ENCODE measurements at regions not wholly inside any gene's neighbourhood (a gene's known extent, or its start where the extent isn't known, plus 50 kb on each side); places are given as distances from the start of the nearest gene placed in this dataset.
"Not testable (repeated sequence)": the region's sequence is repeated elsewhere in the genome, so short reads cannot be mapped to it uniquely, and the experiment has no call there.

DNA sequence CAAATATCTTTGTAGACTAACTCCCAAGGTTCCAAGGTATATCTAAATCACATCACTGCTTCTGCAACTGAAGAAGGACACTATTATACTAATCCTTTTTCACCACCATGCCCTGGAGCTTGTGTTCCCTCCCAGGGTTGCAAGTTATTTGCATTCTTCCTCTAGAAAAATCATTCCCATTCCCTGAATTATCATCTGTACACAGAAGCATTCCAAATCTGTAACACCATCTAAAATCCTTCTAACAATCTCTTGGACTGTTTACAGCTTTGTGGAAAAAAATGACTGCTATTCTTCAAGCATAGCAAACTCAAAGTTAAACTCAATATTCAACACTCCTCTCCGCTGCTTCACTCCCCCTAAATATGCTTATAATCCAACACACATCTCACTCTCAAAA lies 1570.8 kb upstream of the ADGRL3 start:
- H3K27me3 Mint-ChIP-seq: no peaks in the 10 kb centered on the region
- H3K36me3 Mint-ChIP-seq: no peaks in the 10 kb centered on the region
- H3K4me3 Mint-ChIP-seq: no peak overlapping the region
- H3K27ac Mint-ChIP-seq: no peak overlapping the region
- H3K9me3 Mint-ChIP-seq (ENCODE audit: low read depth): peaks cover 1% of the 10 kb centered on the region
- H3K4me1 Mint-ChIP-seq (ENCODE audit: low read depth): no peaks in the 10 kb centered on the region

DNA sequence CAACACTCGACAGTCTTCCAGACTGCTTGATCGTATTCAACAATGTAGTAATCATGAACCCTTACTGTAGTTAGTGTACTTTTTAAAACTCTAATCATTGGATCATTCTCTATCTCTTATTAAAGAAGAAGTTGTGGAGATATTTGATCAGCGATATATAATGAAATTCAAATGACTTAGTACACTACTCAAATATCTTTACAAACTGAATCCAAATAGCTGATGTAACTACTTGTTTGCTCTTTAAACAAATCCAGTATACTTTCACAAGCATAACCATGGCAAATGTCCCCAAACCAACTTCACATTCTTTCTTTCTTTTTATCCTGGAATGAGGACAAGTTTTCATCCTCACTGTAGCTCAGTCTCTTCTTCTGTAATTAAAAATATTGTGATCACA lies 1569.9 kb upstream of the ADGRL3 start:
- Mint-ChIP-seq H3K36me3 (no peaks in the 10 kb centered on the region), H3K4me3 (no peak overlapping the region), H3K27ac (no peak overlapping the region), H3K27me3 (no peaks in the 10 kb centered on the region), H3K9me3 (ENCODE audit: low read depth) (no peaks in the 10 kb centered on the region), H3K4me1 (ENCODE audit: low read depth) (no peaks in the 10 kb centered on the region)

DNA sequence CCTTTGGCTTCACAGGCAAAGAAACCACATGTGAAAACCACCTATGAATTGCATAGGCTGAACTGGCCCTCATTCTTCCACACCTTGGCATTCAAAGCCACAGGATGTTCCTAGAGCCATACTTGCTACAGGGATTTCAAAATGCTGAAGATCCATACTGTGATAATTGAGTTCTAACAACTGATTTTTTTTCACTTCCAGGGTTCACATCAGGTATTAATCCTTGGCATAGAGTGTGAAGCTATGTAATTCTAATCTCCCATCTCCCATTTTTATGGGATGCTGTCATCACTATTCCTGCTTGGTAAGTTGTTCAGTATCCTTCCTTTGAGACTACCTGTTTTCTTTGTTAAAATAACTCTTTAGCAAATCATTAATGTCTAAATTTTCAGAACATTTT lies 1569.2 kb upstream of the ADGRL3 start:
- Mint-ChIP-seq H3K4me1 (ENCODE audit: low read depth) (no peaks in the 10 kb centered on the region), H3K36me3 (no peaks in the 10 kb centered on the region), H3K4me3 (no peak overlapping the region), H3K27ac (no peak overlapping the region), H3K9me3 (ENCODE audit: low read depth) (no peaks in the 10 kb centered on the region), H3K27me3 (no peaks in the 10 kb centered on the region)

DNA sequence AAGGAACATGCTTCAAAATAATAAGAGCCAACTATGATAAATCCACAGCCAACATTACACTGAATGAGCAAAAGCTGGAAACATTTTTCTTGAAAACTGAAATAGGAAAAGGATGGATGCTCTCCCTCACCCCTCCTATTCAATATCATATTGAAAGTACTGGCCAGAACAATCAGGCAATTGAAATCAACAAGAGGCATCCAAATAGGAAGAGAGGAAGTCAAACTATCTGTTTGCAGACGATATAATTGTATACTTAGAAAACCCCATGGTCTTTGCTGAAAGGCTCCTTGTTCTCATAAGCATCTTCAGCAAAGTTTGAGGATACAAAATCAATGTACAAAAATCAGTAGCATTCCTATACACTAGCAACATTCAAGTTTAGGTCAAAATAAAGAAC lies 1562.5 kb upstream of the ADGRL3 start:
- no peak overlapping the region for H3K27ac Mint-ChIP-seq
- no peaks in the 10 kb centered on the region for H3K27me3 Mint-ChIP-seq
- no peaks in the 10 kb centered on the region for H3K4me1 Mint-ChIP-seq (ENCODE audit: low read depth)
- peaks cover 5% of the 10 kb centered on the region for H3K9me3 Mint-ChIP-seq (ENCODE audit: low read depth)
- no peaks in the 10 kb centered on the region for H3K36me3 Mint-ChIP-seq
- no peak overlapping the region for H3K4me3 Mint-ChIP-seq

DNA sequence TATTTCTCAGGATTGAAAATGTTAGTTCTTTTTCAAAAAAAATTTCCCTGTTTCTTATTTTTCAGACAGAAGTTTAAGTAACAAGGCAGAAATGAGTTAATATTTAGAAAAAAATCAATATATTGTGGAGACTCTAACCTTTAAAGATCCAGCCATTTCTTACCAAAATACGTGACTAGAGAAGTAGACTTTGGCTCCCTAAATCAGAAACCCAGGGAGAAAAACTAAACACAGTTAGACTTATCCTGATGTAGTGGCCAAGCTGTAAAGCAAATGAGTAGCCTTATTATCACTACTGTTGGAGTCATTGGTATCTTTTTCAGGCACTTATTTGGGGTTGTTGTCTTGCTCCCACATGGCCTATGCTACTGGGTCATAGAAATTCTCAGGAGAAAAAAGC lies 1556.4 kb upstream of the ADGRL3 start:
- Mint-ChIP-seq H3K4me3 (no peak overlapping the region), H3K36me3 (no peaks in the 10 kb centered on the region), H3K27me3 (no peaks in the 10 kb centered on the region), H3K4me1 (ENCODE audit: low read depth) (no peaks in the 10 kb centered on the region), H3K9me3 (ENCODE audit: low read depth) (no peaks in the 10 kb centered on the region), H3K27ac (no peak overlapping the region)

DNA sequence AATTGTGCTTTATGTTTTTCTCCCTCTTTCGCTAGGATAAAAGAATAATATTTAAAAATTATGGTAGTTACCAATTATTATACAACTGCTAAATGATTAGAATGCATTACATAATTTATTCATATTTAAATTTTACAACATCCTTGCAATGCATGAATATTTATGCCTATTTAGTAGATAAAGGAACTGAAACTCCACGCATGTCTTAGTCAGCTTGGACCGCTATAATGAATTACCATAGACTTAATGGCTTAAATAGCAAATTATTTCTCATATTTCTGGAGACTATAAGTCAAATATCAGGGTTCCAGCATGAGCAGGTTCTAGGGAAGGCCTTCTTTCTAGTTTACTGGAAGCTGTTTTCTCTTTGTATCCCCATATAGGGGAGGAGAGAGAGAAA lies 1555.4 kb upstream of the ADGRL3 start:
- no peaks in the 10 kb centered on the region for H3K4me1 Mint-ChIP-seq (ENCODE audit: low read depth)
- H3K27me3 Mint-ChIP-seq: no peaks in the 10 kb centered on the region
- no peak overlapping the region for H3K4me3 Mint-ChIP-seq
- no peak overlapping the region for H3K27ac Mint-ChIP-seq
- H3K36me3 Mint-ChIP-seq: no peaks in the 10 kb centered on the region
- H3K9me3 Mint-ChIP-seq (ENCODE audit: low read depth): peaks cover under 1% of the 10 kb centered on the region

DNA sequence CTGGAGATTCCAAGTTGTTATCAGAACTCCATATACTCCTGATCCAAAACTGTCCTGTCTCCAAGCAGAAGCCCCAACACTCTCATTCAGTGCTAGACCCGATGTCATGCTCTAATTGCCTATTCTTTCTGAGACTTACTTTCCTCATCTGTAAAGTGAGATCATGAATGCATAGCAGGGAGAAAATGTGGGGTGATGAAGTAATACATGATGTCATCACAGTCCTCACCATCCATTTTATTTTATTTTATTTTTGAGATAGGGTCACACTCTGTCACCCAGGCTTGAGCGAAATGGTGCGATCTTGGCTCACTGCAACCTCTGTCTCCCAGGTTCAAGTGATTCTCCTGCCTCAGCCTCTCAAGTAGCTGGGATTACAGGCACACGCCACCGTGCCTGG lies 1554.0 kb upstream of the ADGRL3 start:
- H3K36me3 Mint-ChIP-seq: no peaks in the 10 kb centered on the region
- no peak overlapping the region for H3K27ac Mint-ChIP-seq
- no peaks in the 10 kb centered on the region for H3K27me3 Mint-ChIP-seq
- H3K4me3 Mint-ChIP-seq: no peak overlapping the region
- H3K9me3 Mint-ChIP-seq (ENCODE audit: low read depth): peaks cover 13% of the 10 kb centered on the region
- H3K4me1 Mint-ChIP-seq (ENCODE audit: low read depth): no peaks in the 10 kb centered on the region

DNA sequence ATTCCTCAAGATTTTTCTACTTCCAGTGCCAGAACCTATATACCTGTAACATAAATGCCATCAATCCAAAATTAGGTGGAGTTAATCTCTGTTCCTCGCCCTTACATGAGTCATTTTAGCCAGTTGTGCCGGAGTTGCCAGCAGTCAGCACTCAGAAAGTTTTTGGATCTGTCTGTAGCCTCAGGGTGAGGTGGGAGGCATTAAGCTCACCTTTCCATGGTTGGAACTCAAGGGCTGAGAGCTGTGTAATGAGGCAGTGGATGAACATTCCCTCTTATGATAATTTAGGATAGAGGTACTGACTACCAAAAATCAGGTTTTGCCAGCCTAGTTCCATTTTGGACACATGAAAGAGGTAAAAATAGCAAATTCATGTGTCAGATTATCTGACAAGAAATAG lies 1553.1 kb upstream of the ADGRL3 start:
- H3K27me3 Mint-ChIP-seq: no peaks in the 10 kb centered on the region
- H3K27ac Mint-ChIP-seq: no peak overlapping the region
- H3K4me1 Mint-ChIP-seq (ENCODE audit: low read depth): no peaks in the 10 kb centered on the region
- no peaks in the 10 kb centered on the region for H3K36me3 Mint-ChIP-seq
- H3K4me3 Mint-ChIP-seq: no peak overlapping the region
- peaks cover 13% of the 10 kb centered on the region for H3K9me3 Mint-ChIP-seq (ENCODE audit: low read depth)

DNA sequence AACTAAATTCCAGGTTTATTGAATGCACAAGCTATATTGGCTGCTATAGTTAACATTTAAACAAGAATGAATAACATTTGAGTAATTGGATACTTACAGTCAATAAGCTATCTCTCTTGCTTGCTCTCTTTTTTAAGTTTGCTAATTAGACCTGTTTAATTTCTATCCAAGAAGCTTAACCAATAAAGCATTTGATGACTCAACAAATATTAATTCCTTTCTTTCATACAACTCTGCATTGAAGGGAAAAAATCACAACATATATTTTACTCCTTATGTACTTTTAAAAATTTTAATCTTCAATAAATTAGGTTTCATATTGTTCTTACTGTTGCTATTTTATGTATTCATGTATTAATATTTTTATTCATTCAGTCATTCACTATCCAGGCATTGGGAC lies 1552.6 kb upstream of the ADGRL3 start:
- Mint-ChIP-seq H3K9me3 (ENCODE audit: low read depth) (peaks cover 15% of the 10 kb centered on the region), H3K4me3 (no peak overlapping the region), H3K4me1 (ENCODE audit: low read depth) (no peaks in the 10 kb centered on the region), H3K27me3 (no peaks in the 10 kb centered on the region), H3K27ac (no peak overlapping the region), H3K36me3 (no peaks in the 10 kb centered on the region)

DNA sequence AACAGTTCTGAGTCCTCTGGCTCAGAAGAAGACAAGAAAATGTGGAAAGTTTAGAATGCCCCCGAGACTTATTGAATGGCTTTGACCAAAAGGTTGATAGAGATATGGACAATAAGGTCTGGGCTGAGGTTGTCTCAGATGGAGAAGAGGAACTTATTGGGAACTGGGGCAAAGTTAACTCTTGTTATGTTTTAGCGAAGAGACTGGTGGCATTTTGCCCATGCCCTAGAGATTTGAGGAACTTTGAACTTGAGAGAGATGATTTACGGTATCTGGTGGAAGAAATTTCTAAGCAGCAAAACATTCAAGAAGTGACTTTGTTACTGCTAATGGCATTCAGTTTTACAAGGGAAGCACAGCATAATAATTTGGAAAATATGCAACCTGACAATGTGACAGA lies 1549.3 kb upstream of the ADGRL3 start:
- H3K27ac Mint-ChIP-seq: no peak overlapping the region
- H3K36me3 Mint-ChIP-seq: no peaks in the 10 kb centered on the region
- no peaks in the 10 kb centered on the region for H3K4me1 Mint-ChIP-seq (ENCODE audit: low read depth)
- H3K9me3 Mint-ChIP-seq (ENCODE audit: low read depth): peaks cover 16% of the 10 kb centered on the region
- no peaks in the 10 kb centered on the region for H3K27me3 Mint-ChIP-seq
- H3K4me3 Mint-ChIP-seq: no peak overlapping the region

DNA sequence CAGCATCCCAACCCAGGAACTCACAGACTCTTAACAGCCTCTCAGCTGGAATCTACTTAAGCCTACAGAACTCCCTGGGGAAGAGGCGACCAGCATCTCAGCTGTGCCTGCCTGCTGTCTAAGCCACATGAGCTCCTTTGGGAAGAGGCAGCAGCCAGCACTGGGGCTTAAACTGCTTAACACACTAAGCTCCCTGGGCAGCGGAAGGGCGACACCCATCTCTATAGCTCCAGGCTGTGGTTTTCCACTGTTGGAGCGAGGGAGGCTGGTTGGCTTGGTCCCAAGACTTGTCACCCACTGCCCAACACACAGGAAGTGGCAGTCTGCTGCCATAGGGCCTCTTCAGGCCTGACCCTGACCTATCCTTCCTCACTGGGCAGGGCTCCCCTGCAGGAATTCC lies 1544.1 kb upstream of the ADGRL3 start:
- no peaks in the 10 kb centered on the region for H3K36me3 Mint-ChIP-seq
- H3K4me1 Mint-ChIP-seq (ENCODE audit: low read depth): no peaks in the 10 kb centered on the region
- H3K9me3 Mint-ChIP-seq (ENCODE audit: low read depth): peaks cover 11% of the 10 kb centered on the region
- H3K4me3 Mint-ChIP-seq: no peak overlapping the region
- no peaks in the 10 kb centered on the region for H3K27me3 Mint-ChIP-seq
- no peak overlapping the region for H3K27ac Mint-ChIP-seq

DNA sequence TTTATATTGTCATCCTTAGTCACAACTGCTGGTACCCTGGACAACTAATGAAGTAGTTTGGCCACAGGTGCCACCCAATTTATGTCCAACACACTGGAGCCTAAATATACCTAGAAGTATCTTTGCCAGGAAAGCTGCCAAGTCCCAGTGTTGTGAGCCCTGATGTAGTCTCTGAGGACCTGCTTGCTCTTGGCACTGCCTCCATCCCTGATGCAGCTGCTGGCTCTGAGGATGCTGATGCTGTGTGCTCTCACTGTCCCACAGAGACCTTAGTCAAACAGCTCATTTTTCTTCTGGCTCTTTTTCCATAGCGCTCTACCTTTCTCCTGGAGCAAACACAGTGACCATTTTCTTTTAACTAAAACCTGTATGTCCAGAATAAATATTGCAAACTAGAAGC lies 1535.4 kb upstream of the ADGRL3 start:
- Mint-ChIP-seq H3K36me3 (peaks cover 2% of the 10 kb centered on the region), H3K4me3 (no peak overlapping the region), H3K27me3 (no peaks in the 10 kb centered on the region), H3K27ac (no peak overlapping the region), H3K9me3 (ENCODE audit: low read depth) (peaks cover 8% of the 10 kb centered on the region), H3K4me1 (ENCODE audit: low read depth) (no peaks in the 10 kb centered on the region)

DNA sequence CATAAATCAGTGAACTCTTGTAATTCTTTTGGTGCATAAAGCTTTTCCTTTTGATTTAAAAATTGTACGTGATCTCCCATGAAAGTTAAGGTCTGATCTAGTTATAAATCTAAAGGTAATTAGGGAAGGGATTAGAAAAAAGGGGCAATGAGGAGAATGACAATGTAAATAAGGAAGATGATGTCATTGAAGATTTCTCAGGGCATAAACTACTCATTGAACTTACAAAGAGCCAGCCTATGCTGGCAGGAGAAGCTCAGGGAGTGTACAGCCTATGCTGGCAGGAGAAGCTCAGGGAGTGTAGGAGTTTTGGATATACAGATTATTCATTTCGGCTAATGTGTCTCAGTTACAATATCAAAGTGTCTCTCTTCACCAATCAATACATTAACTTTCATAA lies 1533.5 kb upstream of the ADGRL3 start:
- Mint-ChIP-seq H3K27me3 (no peaks in the 10 kb centered on the region), H3K36me3 (peaks cover 2% of the 10 kb centered on the region), H3K4me3 (no peak overlapping the region), H3K9me3 (ENCODE audit: low read depth) (peaks cover 8% of the 10 kb centered on the region), H3K4me1 (ENCODE audit: low read depth) (no peaks in the 10 kb centered on the region), H3K27ac (no peak overlapping the region)

DNA sequence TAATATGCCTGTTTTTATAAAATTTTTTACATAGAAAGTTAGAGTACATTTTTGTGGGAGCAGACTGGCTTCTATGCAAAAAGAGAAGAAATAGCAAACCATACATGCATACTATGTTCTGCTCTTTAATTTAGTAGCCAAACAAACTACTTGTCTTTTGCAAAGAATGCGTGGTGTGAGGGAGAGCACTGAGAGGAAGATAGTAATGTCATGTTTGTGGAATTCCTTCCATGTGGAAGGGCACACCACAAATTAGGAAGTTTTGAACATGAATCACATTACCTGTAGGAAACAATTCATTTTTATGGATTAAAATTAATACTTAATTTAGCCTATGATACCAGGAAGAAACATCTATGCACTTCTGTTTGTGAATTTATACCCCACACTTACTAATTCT lies 1529.1 kb upstream of the ADGRL3 start:
- Mint-ChIP-seq H3K4me3 (no peak overlapping the region), H3K27me3 (no peaks in the 10 kb centered on the region), H3K4me1 (ENCODE audit: low read depth) (no peaks in the 10 kb centered on the region), H3K36me3 (no peaks in the 10 kb centered on the region), H3K27ac (no peak overlapping the region), H3K9me3 (ENCODE audit: low read depth) (peaks cover 14% of the 10 kb centered on the region)

DNA sequence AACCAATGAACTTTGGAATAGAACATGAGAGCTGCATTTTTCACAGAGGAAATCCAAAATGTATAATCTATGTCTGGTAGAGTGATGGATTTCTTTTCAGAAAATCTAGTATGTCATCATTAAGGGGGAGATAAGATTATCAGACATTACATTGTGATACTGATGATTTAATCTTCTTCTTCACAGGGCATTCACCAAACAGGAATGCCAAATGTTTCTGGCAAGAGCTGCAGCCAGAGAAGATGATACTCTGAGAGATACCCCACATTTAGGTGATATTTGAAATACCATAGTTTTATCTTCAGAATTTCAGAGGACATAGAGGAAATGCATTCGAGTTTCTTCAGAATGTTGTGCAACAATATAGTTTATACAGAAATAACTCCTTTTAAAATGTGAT lies 1523.7 kb upstream of the ADGRL3 start:
- no peak overlapping the region for H3K4me3 Mint-ChIP-seq
- peaks cover 12% of the 10 kb centered on the region for H3K9me3 Mint-ChIP-seq (ENCODE audit: low read depth)
- no peak overlapping the region for H3K27ac Mint-ChIP-seq
- H3K36me3 Mint-ChIP-seq: no peaks in the 10 kb centered on the region
- no peaks in the 10 kb centered on the region for H3K4me1 Mint-ChIP-seq (ENCODE audit: low read depth)
- no peaks in the 10 kb centered on the region for H3K27me3 Mint-ChIP-seq

DNA sequence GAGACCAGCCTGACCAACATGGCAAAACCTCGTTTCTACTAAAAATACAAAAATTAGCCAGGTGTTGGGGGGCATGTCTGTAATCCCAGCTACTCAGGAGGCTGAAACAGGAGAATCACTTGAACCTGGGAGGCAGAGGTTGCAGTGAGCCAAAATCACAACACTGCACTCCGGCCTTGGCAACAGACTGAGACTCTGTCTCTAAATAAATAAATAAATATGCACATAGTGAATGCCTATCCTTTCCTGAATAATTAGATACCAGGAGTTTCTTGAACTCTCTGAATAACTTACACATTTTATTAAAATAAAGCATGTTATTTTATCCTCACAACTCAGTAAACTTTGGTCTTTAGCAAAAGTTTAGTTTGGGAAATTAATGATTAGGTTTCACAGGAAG lies 1523.1 kb upstream of the ADGRL3 start:
- H3K4me3 Mint-ChIP-seq; H3K4me1 Mint-ChIP-seq (ENCODE audit: low read depth); H3K27ac Mint-ChIP-seq; H3K27me3 Mint-ChIP-seq; H3K36me3 Mint-ChIP-seq: not testable (repeated sequence)
- H3K9me3 Mint-ChIP-seq (ENCODE audit: low read depth): peaks cover 12% of the 10 kb centered on the region

DNA sequence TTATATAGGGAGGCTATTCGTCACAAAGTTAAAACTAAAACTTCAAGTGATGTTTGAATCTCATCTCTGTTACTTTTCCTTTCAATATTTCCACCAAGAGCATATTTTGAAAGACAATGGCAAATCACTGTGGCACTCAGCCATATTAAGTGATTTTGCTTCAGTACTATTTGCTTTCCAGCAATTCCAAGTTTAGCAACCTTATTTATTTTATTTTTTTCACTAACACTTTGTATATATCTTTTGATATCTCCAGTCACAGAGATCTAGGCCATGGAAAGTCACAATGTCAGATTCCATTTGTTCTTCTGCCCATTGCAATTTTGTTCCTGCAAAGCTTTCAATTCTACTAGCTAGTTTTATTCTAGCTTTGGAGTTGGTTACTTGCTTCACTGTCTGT lies 1514.5 kb upstream of the ADGRL3 start:
- no peaks in the 10 kb centered on the region for H3K4me1 Mint-ChIP-seq (ENCODE audit: low read depth)

More for the DNA sequence above, 1514.5 kb upstream of the ADGRL3 start:
- peaks cover 4% of the 10 kb centered on the region for H3K9me3 Mint-ChIP-seq (ENCODE audit: low read depth)
- no peak overlapping the region for H3K27ac Mint-ChIP-seq
- H3K27me3 Mint-ChIP-seq: no peaks in the 10 kb centered on the region
- H3K36me3 Mint-ChIP-seq: no peaks in the 10 kb centered on the region
- no peak overlapping the region for H3K4me3 Mint-ChIP-seq
